Lung (tissue), 11 donors: ENCODE measurements at regions not wholly inside any gene's neighbourhood (a gene's known extent, or its start where the extent isn't known, plus 50 kb on each side); places are given as distances from the start of the nearest gene placed in this dataset.

Experiments
- ATAC-seq: fragments of 200-7000 bp; cut with Tn5 transposase; one replicate; pipeline ENCODE4 v1.9.1; 2020; ENCODE audit warnings: moderate number of reproducible peaks; ENCODE audit not compliant: insufficient read depth, low FRiP score
- DNase-seq, 3 donors: peaks; one replicate each; pipeline ENCODE4 v3.0.0-alpha.2; 2013 to 2017
- H3K27ac ChIP-seq, 2 donors: one replicate each; pipeline ENCODE4 v1.5.1; 2013; ENCODE audit warnings: mild to moderate bottlenecking in 2 of 2, moderate library complexity in 2 of 2, control low read depth in 1 of 2, inconsistent platforms in 1 of 2, low read depth in 1 of 2, low read length in 1 of 2
- H3K27me3 ChIP-seq, 3 donors: one replicate each; pipeline ENCODE4 v1.5.1; 2013; ENCODE audit warnings: low read length in 2 of 3; ENCODE audit not compliant: control insufficient read depth in 3 of 3, insufficient read depth in 3 of 3
- H3K36me3 ChIP-seq, 4 donors: one replicate each; pipeline ENCODE4 v1.5.1; 2013; ENCODE audit warnings: low read length in 4 of 4, mild to moderate bottlenecking in 1 of 4, moderate library complexity in 1 of 4; ENCODE audit not compliant: control insufficient read depth in 4 of 4, insufficient read depth in 4 of 4
- H3K4me1 ChIP-seq, 5 donors: one replicate each; pipeline ENCODE4 v1.5.1; 2013; ENCODE audit warnings: low read length in 5 of 5, mild to moderate bottlenecking in 2 of 5, moderate library complexity in 1 of 5; ENCODE audit not compliant: control insufficient read depth in 5 of 5, insufficient read depth in 5 of 5
- H3K4me3 ChIP-seq: one replicate; pipeline ENCODE4 v1.5.1; 2013; ENCODE audit warnings: mild to moderate bottlenecking, control low read depth, moderate library complexity
- H3K9ac ChIP-seq, 2 donors: one replicate each; pipeline ENCODE4 v1.5.1; 2013; ENCODE audit warnings: low read length in 2 of 2, control low read depth in 1 of 2; ENCODE audit not compliant: insufficient read depth in 1 of 2
- H3K9me3 ChIP-seq, 4 donors: one replicate each; pipeline ENCODE4 v1.5.1; 2013; ENCODE audit warnings: low read length in 3 of 4, mild to moderate bottlenecking in 1 of 4, moderate library complexity in 1 of 4; ENCODE audit not compliant: control insufficient read depth in 4 of 4, insufficient read depth in 3 of 4
- WGBS, 2 donors: extraction: QIAGEN DNeasy Blood & Tissue Kit; methylation state at CpG; one replicate each; pipeline ENCODE4 v1.1.7; 2013; 5-methylcytosine and 5-hydroxymethylcytosine counted together
- TF ChIP-seq, protein P1 (sequence below): IDR thresholded peaks from 2 replicates; pipeline ENCODE4 v1.5.1; 2012; ENCODE audit warnings: mild to moderate bottlenecking; ENCODE audit errors: control extremely low read depth, extremely low read depth
- donor health status: control.
- donor health status: control.
- donor health status: Bipolar disorder and iron deficiency.
- donor health status: healthy.
- donor health status: DM: yes; HTN: yes; CAD: no.

- peak in 1 of 3 donors; percentile 51 for DNase-seq
- WGBS, 2 donors, result 89 to 93% methylated on average over 1 of the region's 1 CpG
- peaks cover 0 to 43% (median 10%) of the 10 kb centered on the region in 5 donors for H3K4me1 ChIP-seq
- H3K27me3 ChIP-seq, result no peaks in the 10 kb centered on the region
- H3K9ac ChIP-seq, result no peak overlapping the region
- H3K36me3 ChIP-seq, result no peaks in the 10 kb centered on the region
- H3K9me3 ChIP-seq, result no peaks in the 10 kb centered on the region
- TF ChIP-seq, protein P1, sequence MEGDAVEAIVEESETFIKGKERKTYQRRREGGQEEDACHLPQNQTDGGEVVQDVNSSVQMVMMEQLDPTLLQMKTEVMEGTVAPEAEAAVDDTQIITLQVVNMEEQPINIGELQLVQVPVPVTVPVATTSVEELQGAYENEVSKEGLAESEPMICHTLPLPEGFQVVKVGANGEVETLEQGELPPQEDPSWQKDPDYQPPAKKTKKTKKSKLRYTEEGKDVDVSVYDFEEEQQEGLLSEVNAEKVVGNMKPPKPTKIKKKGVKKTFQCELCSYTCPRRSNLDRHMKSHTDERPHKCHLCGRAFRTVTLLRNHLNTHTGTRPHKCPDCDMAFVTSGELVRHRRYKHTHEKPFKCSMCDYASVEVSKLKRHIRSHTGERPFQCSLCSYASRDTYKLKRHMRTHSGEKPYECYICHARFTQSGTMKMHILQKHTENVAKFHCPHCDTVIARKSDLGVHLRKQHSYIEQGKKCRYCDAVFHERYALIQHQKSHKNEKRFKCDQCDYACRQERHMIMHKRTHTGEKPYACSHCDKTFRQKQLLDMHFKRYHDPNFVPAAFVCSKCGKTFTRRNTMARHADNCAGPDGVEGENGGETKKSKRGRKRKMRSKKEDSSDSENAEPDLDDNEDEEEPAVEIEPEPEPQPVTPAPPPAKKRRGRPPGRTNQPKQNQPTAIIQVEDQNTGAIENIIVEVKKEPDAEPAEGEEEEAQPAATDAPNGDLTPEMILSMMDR, result no peak
- no peak for ATAC-seq
- no peak overlapping the region for H3K27ac ChIP-seq
- no peak overlapping the region for H3K4me3 ChIP-seq
These were observed 178.1 kb downstream of the MREG start for GRCh38 chr2:215835231-215835630.

- DNase-seq (peak in 2 of 3 donors; percentile 39 to 61), ATAC-seq (no peak)
- H3K36me3 ChIP-seq, result no peaks in the 10 kb centered on the region
- no peaks in the 10 kb centered on the region for H3K9me3 ChIP-seq
- 60 to 63% methylated on average over 5 of the region's 5 CpGs for WGBS, 2 donors
- no peak overlapping the region for H3K4me3 ChIP-seq
- H3K27me3 ChIP-seq, result no peaks in the 10 kb centered on the region
- TF ChIP-seq, protein P1, result no peak
- H3K9ac ChIP-seq, result no peak overlapping the region
- peaks cover 0 to 47% (median 10%) of the 10 kb centered on the region in 5 donors for H3K4me1 ChIP-seq
- H3K27ac ChIP-seq, result peak overlapping the region in 1 of 2 donors; percentile 5
These were observed 179.7 kb downstream of the MREG start for GRCh38 chr2:215833531-215834162.

- H3K9me3 ChIP-seq, result no peaks in the 10 kb centered on the region
- no peak overlapping the region for H3K27ac ChIP-seq
- TF ChIP-seq, protein P1, result no peak
- DNase-seq (no peak), ATAC-seq (no peak)
- H3K4me3 ChIP-seq, result no peak overlapping the region
- peaks cover 0 to 48% (median 10%) of the 10 kb centered on the region in 5 donors for H3K4me1 ChIP-seq
- H3K27me3 ChIP-seq, result no peaks in the 10 kb centered on the region
- no peak overlapping the region for H3K9ac ChIP-seq
- WGBS, 2 donors, result 68 to 82% methylated on average over 6 of the region's 6 CpGs
- no peaks in the 10 kb centered on the region for H3K36me3 ChIP-seq
These were observed 180.6 kb downstream of the MREG start for GRCh38 chr2:215832791-215833190.
